GM18499 (cell line): ENCODE measurements at regions not wholly inside any gene's neighbourhood (a gene's known extent, or its start where the extent isn't known, plus 50 kb on each side); places are given as distances from the start of the nearest gene placed in this dataset.
"Not testable (repeated sequence)": the region's sequence is repeated elsewhere in the genome, so short reads cannot be mapped to it uniquely, and the experiment has no call there.

Source experiments
- ATAC-seq: cut with Tn5 transposase; IDR thresholded peaks from one replicate; pipeline ENCODE4 v1.9.1; 2021; ENCODE audit warnings: moderate number of reproducible peaks; ENCODE audit not compliant: insufficient read depth, unreplicated experiment

DNA sequence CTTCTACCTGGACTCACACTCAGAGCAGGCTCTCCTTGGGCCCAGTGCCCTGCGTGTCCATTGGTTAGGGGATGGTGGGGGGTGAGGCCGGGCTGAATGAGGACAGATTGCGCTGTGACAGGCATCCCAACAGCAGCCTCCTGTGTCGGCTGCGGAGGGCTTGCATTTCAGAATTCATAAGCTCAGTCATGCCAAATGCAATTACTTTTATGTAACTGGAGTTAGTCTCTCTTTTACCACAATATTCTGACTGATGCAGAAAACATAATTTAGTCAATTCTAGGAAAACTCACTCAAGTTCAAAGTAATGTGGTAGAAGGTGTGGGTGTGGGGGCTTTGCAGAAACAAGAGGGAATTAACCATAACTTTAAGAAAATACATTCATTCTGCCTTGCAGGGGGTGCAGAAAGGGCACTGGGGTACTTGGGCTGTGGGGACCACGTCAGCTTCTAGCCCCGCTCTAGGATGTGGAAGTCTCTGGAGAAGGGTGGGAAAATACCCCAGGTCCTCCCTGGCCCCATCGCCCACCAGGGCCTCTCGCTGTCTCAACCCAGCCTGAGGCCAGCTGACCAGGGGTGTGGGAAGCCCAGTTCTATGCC lies 257.7 kb downstream of the ADGRD1 start:
- ATAC-seq, result no peak

DNA sequence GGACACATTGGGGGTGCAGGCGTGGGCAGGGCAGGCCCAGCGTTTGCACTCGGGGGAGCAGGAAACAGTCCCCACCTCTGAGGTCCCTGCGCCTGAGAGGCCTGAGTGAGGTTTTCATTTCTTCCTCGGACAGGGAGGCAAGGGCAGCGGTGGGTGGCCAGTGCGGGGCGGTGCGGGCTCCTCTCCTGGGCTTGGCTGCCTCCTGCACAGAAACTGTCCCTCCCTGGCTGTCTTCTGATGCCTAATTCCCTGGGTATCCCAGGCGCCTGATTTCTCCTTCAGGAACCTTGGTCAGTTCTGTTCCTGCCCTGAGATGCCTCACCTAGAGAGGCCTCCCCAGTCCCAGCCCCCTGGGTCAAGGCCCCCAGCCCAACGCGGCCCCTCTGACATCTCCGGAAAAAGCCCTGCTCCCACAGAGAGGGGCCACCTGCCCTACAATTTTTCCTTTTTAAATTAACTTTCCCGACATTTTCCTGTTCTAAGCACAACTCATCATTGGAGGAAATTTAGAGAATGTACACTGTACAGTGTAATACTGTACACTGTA lies 260.3 kb downstream of the ADGRD1 start:
- ATAC-seq, result no peak

DNA sequence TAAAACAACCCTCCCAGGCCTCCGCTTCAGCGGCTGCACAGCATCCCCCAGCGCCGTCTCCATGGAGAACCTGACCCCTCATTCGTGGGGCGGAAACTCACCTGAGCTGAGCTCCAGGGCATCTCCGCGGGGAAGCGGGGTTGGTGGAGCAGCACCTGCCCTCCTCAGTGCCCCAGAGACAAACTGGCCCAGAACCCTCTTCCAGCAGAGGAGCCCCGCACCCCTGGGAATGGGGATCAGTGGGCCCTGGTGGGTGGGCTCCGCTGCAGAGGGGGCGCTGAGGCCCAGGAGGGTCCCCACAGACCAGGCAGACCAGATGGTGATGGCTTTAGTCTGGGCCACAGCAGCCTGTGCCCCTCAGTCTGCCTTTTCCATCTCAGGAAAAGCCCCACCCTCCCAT lies 261.2 kb downstream of the ADGRD1 start:
- ATAC-seq, result not testable (repeated sequence)

DNA sequence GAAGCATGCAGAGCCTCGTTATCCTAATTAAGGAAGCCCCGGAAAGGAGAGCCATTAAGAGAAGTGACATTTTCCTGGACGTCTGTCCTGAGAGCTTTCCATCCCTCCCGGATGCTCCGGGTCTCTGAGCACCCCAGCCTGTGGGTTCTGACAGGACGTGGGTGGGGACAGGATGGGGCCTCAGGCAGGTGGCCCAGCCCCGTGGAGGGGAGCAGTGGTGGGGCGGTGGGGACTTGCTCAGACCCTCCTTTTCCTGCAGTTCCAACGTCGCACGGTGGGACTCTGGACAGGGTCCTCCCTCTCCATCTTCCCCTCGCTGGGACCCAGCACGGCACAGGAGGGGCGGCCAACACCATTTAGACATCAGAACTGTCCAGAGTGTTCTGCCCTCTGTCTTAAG lies 262.9 kb downstream of the ADGRD1 start:
- not testable (repeated sequence) for ATAC-seq

DNA sequence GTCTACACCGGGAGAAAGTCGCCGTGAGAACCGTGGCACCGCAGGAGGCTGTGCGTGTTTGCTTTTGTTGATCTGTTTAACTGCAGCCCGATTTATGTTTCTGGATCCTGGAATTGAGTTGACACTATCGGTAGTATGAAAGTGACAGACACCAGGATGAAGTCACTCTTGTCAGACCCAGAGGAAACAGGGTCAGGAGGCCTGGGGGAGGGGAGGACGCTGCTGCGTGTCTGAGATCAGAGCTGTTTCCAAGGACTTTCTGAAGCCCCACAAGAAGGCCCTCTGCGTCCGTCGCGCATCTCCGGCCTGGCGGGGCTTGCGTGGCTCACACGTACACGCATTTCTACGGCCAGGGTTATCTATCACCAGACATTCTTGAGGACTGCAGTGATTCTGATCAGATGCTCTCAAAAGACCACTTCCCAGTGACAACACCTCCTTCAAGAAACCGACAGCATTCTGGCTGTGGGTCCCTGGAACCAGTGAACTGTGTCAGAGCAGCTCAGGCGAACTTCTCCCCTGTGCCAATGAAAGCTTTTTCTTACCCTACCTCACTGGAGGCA lies 263.4 kb downstream of the ADGRD1 start:
- no peak for ATAC-seq

DNA sequence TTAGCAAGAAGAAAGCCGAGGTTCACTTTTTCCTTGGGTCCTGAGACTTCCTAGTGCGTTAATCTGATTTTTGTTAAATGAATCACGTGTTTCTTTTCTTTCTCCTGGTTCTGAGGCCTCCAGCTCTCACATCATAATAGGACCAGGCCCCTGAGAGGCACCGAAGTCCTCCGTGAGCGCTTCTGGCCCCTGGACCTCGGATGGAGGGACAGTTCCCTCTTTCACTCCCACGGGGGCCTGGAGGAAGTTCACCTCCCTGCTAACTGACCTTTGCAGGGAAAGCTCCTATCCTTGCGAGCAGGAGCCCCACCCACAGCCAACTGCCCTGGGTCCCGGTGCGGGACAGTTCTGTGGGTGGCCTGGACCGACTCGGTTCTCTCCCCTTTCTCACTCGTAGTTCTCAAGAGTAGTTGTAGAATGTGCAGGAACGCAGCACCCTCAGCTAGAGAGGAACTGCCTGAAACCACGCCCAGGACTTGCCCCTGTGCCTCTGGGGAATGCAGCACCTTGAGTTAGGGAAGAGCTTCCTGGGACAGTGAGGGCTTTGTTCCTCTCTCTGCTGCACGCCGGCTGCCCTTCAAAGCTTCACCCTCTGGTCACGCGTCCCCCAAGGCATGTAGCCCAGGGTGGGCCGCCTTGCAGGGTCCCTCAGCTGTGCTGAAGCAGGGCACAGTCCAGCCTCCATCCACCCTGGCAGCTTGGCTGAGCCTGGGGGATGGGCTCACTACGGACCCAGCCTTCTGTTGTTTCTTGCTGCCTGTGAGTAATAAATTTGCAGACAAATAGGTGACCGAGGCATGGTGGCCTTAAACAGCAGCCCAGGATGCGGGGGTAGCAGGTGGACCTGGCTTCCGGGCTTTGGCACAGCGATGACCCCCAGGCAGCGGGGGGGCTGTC lies 264.6 kb downstream of the ADGRD1 start:
- no peak for ATAC-seq

DNA sequence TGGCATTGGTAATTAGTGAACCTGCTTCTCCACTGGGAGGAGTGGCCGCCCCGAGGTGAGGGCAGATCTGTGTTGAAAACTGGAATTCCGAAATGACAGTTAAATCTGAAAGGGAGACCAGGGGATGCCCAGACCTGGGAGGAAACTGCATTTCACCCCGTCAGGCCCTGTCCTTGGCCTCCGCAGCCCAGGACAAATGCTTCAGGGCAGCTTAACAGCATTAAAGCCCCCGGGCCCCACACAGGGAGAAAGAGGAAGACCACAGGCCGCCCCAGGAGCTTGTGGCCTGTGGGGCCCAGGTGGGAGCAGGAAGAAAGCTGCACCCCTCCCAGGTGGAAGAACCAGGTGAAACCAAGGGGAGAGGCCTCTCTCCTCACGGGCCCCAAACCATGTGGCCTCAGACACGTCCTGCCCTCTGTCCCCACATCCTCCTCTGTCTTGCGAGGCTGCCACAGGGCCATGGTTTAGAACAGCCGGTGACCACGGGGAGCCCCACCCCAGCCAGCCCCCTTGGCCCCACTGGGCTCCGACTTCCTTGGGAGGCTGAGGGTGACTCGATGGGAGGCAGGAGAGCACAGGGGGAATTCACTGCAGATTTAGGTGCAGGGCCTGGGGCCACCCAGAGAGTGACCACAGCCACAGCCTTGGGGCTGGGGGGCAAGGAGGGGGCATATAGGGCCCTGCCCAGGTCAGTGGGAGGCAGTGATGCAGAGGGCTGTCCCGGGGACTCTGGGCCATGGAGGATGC lies 265.4 kb downstream of the ADGRD1 start:
- no peak for ATAC-seq

DNA sequence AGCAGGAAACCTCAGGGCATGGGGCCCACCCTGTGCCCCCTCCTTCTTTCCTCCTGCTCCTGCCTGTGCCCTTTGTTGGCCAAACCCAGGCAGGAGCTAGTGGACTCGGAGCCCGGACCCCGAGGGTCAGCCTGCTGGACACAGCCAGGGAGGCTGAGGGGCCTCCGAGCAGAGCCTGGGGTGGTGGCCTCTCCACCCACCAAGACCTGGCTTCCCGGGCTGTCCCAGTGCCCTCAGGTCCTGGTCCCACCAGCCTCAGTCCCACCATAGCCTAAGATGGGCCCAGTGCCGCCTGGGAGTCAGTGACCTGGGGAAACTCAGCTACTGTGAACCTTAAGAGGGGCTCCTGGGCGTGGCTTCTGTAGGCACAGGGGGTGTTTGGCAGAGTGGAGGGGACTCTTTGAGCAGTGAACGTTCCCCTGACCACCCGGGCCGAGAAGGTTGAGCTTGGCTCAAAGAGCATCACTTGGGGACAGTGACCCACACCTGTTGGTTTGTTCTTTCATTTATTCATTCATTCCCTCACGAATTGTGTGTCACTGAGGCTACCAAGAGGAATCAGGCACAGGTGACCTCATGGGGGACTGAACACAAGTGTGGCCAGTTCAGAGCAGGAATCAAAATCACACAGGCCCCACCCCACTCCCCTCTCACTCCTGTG lies 266.1 kb downstream of the ADGRD1 start:
- ATAC-seq, result no peak

DNA sequence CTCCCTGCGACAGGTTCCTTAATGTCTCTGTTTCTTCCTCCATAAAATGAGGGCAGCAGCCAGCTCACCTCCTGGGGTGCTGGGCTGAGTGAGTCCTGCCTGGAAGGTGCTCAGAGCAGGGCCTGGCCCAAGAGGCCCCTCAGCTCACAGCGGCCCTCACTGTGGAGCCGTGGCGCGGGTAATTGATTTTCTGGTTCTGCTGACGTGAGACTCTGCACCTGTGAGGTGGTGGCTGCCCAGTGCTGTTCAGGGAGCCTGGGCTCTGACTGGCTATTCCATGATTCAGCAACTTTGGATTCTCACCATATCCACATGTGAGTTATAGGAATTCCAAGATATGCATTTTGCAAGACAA lies 266.6 kb downstream of the ADGRD1 start:
- ATAC-seq, result no peak

DNA sequence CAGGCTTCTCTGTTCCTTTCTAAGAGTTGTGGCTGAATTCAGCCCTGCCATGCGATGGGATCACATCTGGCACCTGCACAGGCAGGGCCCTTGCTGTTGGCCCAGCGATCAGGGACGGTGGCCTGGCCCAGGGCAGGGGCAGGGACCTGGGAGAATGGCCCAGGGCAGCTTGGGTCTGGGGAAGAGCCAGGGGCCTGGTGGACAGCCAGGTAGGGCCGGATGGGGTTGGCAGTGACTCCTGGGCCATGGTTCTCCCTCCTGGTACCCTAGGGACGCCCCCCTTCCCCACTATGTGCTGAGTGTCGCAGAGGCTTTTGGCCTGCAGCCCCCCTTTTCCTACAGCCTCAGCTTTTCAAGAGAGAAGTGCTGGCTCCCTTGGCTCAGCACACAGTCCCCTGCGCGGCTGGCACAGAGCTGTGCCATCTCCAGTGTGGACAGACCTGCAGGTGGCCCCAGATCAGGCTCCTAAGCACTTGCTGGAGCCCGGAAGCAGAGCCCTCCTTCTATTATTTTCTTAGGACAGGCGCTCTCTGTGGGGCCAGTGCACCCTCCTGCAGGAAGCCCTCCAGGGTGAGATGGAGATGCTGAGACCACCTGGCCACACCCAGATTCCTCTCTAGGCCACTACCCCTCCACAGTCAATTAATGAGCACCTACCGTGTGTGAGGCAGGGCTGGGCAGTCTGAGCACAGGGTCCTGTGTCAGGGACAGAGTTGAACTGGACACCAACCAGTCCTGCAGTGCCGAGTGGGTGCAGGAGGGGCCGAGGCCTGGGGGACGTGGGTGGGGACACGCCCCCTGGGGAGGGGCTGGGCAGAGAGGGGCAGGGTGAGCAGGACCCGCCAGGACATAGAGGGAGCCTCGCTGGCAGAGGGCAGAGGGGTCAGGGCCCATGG lies 267.6 kb downstream of the ADGRD1 start:
- no peak for ATAC-seq

DNA sequence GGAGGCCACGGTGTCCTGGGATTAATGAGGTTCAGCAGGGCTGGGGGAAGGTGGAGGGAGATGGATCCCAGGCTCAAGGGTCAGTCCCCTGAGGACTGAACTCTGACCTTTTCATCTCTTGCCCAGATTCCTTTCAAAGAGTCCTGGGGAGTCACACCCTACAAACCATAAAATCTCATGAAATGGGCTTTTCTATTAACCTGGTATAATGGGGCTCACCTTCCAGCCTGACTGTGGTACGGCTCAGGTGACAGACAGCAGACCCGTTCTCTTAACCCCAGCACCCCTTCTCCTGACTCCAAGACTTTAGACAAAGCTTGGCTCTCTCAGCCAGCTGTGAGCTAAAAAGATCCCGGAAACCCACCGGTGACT lies 268.2 kb downstream of the ADGRD1 start:
- no peak for ATAC-seq

DNA sequence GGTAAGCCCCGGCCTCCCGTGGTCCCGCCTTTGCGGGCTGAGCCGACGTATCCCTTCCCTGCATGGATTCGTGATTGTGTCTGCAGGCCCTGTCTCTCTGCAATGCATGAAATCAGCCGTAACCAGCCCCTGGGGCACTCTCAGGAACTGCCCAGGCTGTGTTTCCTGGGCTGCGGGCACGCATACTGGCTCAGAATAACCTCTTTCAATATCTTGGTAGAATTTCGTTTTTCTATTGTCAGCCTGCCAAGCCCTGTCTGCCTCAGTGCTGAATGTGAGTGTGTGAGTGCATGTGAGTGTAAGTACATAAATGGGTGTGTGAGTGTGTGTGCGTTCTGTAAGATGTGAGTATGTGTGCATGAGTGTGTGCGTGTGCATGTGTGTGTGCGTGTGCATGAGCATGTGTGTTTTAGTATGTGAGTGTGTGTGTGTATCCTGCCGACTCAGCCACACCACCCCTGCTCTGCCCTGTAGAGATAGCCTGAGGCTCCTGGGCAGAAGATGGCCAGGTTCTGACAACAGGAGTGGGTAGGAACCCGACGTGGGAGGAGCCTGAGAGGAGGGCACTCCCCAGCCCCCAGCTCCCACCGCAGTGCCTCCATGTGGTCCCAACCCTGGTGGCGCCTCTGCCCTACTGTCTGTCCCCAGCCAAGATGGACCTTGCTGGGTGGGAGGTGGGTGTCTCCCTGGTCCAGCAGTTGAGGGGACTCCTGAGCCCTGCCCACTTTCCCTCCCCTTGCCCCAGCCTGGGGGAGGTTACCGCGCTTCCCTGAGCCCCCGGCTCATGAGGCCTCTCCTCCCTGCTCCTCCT lies 268.8 kb downstream of the ADGRD1 start:
- ATAC-seq, result no peak

DNA sequence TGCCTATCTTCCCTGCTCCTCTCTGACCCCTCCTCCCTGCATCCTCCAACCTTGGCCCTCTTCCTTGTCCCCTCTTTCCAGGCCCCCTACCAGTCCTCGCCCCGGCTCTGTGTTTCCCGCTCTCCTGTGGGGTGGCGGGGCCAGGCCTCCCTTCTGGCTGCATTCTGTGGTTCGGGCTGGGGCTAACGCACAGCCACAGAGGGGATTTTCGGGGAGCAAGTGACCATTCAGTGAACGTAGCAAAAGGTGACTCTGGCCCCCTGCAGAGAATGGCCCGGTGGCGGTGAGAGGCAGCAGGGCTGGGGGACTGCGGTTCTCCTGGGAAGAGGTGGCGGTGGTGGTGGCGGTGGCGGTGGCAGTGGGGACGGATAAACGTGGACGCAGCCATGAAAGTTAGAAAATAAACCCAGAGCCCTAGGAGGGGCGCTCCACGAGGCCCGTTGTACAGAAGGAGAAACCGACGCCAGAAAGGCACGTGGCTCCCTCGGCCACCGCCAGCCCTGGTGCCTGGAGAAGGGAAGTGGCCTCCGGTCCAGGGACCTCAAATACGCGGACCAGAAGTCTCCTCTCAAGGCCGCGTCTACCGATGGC lies 269.6 kb downstream of the ADGRD1 start:
- no peak for ATAC-seq

DNA sequence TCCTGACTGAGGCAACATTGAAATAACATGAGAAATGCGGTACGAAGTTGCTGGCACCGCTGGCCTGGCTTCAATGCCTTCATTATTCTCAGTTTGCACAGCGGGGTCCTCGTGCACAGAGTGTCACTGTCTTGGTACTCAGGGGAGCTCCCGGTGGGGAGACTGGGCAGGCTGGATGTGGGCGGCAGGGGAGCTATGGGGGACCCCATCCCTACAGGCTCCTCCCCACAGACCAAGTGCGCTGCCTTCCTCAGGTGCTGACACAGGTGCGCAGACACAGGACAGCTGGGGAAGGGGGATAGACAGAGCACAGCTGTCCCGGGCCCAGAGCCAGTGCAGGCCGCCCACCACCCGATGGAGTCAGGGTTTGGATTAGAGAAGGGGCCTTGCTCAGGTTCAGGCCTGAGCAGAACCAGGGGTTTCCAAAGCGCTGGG lies 270.1 kb downstream of the ADGRD1 start:
- ATAC-seq, result no peak

DNA sequence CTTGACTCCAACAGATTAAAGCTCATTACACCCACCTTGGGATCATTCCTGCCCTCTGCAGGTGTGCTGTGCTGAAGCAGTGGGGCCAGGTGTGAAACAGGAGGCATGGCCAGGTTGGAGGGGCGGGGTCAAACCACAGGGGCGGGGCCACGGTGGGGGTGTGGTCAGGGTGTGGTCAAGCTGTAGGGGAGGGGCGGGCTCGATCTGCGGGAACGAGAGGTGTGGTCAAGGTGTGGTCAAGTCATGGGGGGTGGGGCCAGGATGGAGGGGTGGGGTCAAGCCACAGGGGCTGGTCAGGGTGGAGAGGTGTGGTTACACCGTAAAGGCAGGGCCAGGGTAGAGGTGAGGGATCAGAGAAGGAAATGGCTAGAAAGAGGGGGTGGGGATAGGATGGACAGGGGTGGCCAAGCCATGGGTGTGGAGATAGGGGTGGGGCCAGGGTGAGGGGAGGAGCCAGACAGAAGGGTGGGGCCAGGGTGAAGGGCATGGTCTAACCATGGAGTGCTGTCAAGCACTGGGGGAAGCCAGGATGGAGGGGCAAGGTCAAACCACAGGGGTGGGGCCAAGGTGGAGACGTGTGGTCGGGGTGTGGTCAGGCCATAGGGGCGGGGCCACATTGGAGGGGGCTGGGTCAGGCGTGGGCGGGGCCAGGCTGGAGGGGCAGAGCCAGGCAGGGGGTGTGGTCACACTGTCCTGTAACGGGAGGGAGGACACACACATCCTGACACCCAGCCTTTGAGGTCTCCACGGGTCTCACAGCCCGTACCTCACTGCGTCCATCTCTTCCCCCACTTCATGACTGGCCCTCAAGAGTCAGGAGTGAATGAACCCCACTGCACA lies 270.7 kb downstream of the ADGRD1 start:
- ATAC-seq, result not testable (repeated sequence)

DNA sequence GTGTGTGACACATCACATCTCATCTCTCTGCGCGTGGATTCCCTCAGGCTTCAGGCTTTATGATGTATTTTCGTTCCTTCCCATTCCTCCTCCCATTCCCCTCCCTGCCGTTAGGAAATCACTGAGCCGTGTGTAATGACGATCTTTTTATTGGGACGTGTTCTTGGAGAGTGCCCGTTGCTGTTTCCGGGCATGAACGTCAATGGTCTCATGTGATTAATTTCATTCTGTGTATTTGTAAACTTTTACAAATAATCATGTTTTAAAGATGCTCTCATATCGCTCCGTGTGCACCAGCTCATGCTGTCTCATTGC lies 271.3 kb downstream of the ADGRD1 start:
- ATAC-seq, result not testable (repeated sequence)
